H9 (cell line): ENCODE measurements at regions not wholly inside any gene's neighbourhood (a gene's known extent, or its start where the extent isn't known, plus 50 kb on each side); places are given as distances from the start of the nearest gene placed in this dataset.

Source experiments
- DNase-seq: peaks from one replicate; pipeline ENCODE4 v3.0.0-alpha.2; 2017
- H2AFZ ChIP-seq: one replicate; pipeline ENCODE4 v1.6.1; 2013; ENCODE audit warnings: mild to moderate bottlenecking, low read length, control low read depth, moderate library complexity
- H2AK5ac ChIP-seq: 2 replicates; pipeline ENCODE4 v1.6.1; 2013; ENCODE audit warnings: low read length, control low read depth, mixed read lengths; ENCODE audit not compliant: insufficient read length
- H2BK120ac ChIP-seq: one replicate; pipeline ENCODE4 v1.6.1; 2013; ENCODE audit warnings: low read depth, mild to moderate bottlenecking, low read length, control low read depth, inconsistent platforms; ENCODE audit not compliant: poor library complexity, severe bottlenecking
- H2BK12ac ChIP-seq: 2 replicates; pipeline ENCODE4 v1.6.1; 2013; ENCODE audit warnings: low read length, control low read depth, mixed read lengths, low read depth; ENCODE audit not compliant: insufficient read length
- H2BK15ac ChIP-seq: 2 replicates; pipeline ENCODE4 v1.6.1; 2013; ENCODE audit warnings: low read depth, low read length, control low read depth
- H2BK20ac ChIP-seq: one replicate; pipeline ENCODE4 v1.6.1; 2013; ENCODE audit warnings: low read depth, mild to moderate bottlenecking, low read length, control low read depth, inconsistent platforms; ENCODE audit not compliant: poor library complexity, severe bottlenecking
- H2BK5ac ChIP-seq: 2 replicates; pipeline ENCODE4 v1.6.1; 2013; ENCODE audit warnings: low read length, control low read depth, mixed read lengths; ENCODE audit not compliant: insufficient read length
- H3K14ac ChIP-seq: 2 replicates; pipeline ENCODE4 v1.6.1; 2013; ENCODE audit warnings: low read length, control low read depth; ENCODE audit not compliant: insufficient read depth
- H3K18ac ChIP-seq: 2 replicates; pipeline ENCODE4 v1.6.1; 2013; ENCODE audit warnings: low read depth, mild to moderate bottlenecking, mixed read lengths, low read length, control low read depth; ENCODE audit not compliant: insufficient read length
- H3K23ac ChIP-seq: 2 replicates; pipeline ENCODE4 v1.6.1; 2013; ENCODE audit warnings: low read length, control low read depth, mixed read lengths, low read depth; ENCODE audit not compliant: insufficient read length
- H3K23me2 ChIP-seq: 2 replicates; pipeline ENCODE4 v1.6.1; 2013; ENCODE audit warnings: low read depth, mild to moderate bottlenecking, mixed read lengths, low read length, control low read depth; ENCODE audit not compliant: insufficient read length, poor library complexity, severe bottlenecking
- H3K27ac ChIP-seq: 2 replicates; pipeline ENCODE4 v1.5.1; 2013; ENCODE audit warnings: low read length, control low read depth, mixed read lengths, low read depth; ENCODE audit not compliant: insufficient read length
- H3K27me3 ChIP-seq: 2 replicates; pipeline ENCODE4 v1.6.1; 2013; ENCODE audit warnings: low read length, control low read depth, inconsistent platforms; ENCODE audit not compliant: insufficient read depth
- H3K4ac ChIP-seq: 2 replicates; pipeline ENCODE4 v1.6.1; 2013; ENCODE audit warnings: low read depth, mild to moderate bottlenecking, control low read depth, inconsistent platforms, low read length, moderate library complexity
- H3K4me1 ChIP-seq: 2 replicates; pipeline ENCODE4 v1.6.1; 2013; ENCODE audit warnings: low read length, control low read depth, inconsistent platforms; ENCODE audit not compliant: insufficient read depth
- H3K4me2 ChIP-seq: 2 replicates; pipeline ENCODE4 v1.6.1; 2013; ENCODE audit warnings: low read length, control low read depth, mixed read lengths; ENCODE audit not compliant: insufficient read length, insufficient read depth
- H3K56ac ChIP-seq: 2 replicates; pipeline ENCODE4 v1.6.1; 2013; ENCODE audit warnings: low read depth, mild to moderate bottlenecking, mixed read lengths, low read length, control low read depth; ENCODE audit not compliant: insufficient read length
- H3K79me1 ChIP-seq: 2 replicates; pipeline ENCODE4 v1.6.1; 2013; ENCODE audit warnings: low read depth, mild to moderate bottlenecking, moderate library complexity, low read length, control low read depth, inconsistent platforms; ENCODE audit not compliant: insufficient read depth, poor library complexity, severe bottlenecking
- H3K79me2 ChIP-seq: 2 replicates; pipeline ENCODE4 v1.6.1; 2013; ENCODE audit warnings: low read length, control low read depth, inconsistent platforms; ENCODE audit not compliant: insufficient read depth
- H3K9ac ChIP-seq: 2 replicates; pipeline ENCODE4 v1.6.1; 2013; ENCODE audit warnings: low read length, control low read depth, mixed read lengths; ENCODE audit not compliant: insufficient read length; ENCODE audit errors: extremely low read depth
- H3K9me3 ChIP-seq: one replicate; pipeline ENCODE4 v1.6.1; 2013; ENCODE audit warnings: low read depth, low read length, inconsistent platforms; ENCODE audit not compliant: control insufficient read depth
- H3T11ph ChIP-seq: one replicate; pipeline ENCODE4 v1.6.1; 2013; ENCODE audit warnings: mild to moderate bottlenecking, low read length, control low read depth, inconsistent platforms
- H4K20me1 ChIP-seq: one replicate; pipeline ENCODE4 v1.6.1; 2013; ENCODE audit not compliant: control insufficient read depth, insufficient read length, insufficient read depth
- H4K5ac ChIP-seq: 2 replicates; pipeline ENCODE4 v1.6.1; 2013; ENCODE audit warnings: low read depth, mild to moderate bottlenecking, mixed read lengths, low read length, control low read depth; ENCODE audit not compliant: insufficient read length
- H4K8ac ChIP-seq: replicated peaks from 2 replicates; pipeline ENCODE4 v1.6.1; 2013; ENCODE audit warnings: low read length, control low read depth, mixed read lengths, low read depth; ENCODE audit not compliant: insufficient read length
- H4K91ac ChIP-seq: 2 replicates; pipeline ENCODE4 v1.6.1; 2013; ENCODE audit warnings: low read depth, mild to moderate bottlenecking, moderate library complexity, mixed read lengths, low read length, control low read depth; ENCODE audit not compliant: insufficient read length
- H3K27ac Mint-ChIP-seq, 3 experiments: 2 replicates in 2 of 3; 3 replicates in 1 of 3; pipeline ENCODE4 v1.8.0; 2020 to 2021; ENCODE audit warnings: mixed read lengths in 3 of 3, mild to moderate bottlenecking in 1 of 3, moderate library complexity in 1 of 3
- H3K27me3 Mint-ChIP-seq: 2 replicates; pipeline ENCODE4 v1.8.0; 2021; ENCODE audit warnings: low read depth, mild to moderate bottlenecking, moderate library complexity, mixed read lengths
- H3K36me3 Mint-ChIP-seq, 3 experiments: 2 replicates in 2 of 3; 3 replicates in 1 of 3; pipeline ENCODE4 v1.8.0; 2020 to 2021; ENCODE audit warnings: low read depth in 3 of 3, mixed read lengths in 3 of 3; ENCODE audit not compliant: insufficient read depth in 1 of 3
- H3K4me1 Mint-ChIP-seq, 2 experiments: 2 replicates each; pipeline ENCODE4 v1.8.0; 2020; ENCODE audit warnings: mixed read lengths in 2 of 2
- H3K4me3 Mint-ChIP-seq, 2 experiments: 2 replicates in 1 of 2; 3 replicates in 1 of 2; pipeline ENCODE4 v1.8.0; 2020 to 2021; ENCODE audit warnings: mild to moderate bottlenecking in 2 of 2, mixed read lengths in 2 of 2, moderate library complexity in 1 of 2
- H3K9me3 Mint-ChIP-seq, 2 experiments: 2 replicates in 1 of 2; 3 replicates in 1 of 2; pipeline ENCODE4 v1.8.0; 2020; ENCODE audit warnings: mild to moderate bottlenecking in 2 of 2, mixed read lengths in 2 of 2, moderate library complexity in 1 of 2
- CTCF ChIP-seq: fragments of 200-600 bp; sonication (generic); conservative IDR thresholded peaks from 3 replicates; pipeline ENCODE4 v1.8.0; 2021; ENCODE audit warnings: antibody characterized with exemption, mild to moderate bottlenecking
- WGBS: extraction: QIAGEN DNeasy Blood & Tissue Kit; methylation state at CpG from one replicate; pipeline ENCODE4 v1.1.7; 2013; ENCODE audit warnings: missing lambda C conversion rate, low lambda C conversion rate, mixed read lengths; ENCODE audit not compliant: insufficient read length; ENCODE audit errors: extremely low coverage; 5-methylcytosine and 5-hydroxymethylcytosine counted together

- Histone ChIP-seq H3K23ac (no peak overlapping the region), H3T11ph (no peak overlapping the region), H4K20me1 (no peaks in the 10 kb centered on the region), H4K8ac (no peak overlapping the region), H3K56ac (no peak overlapping the region), H2BK120ac (no peak overlapping the region), H2AK5ac (no peak overlapping the region), H2BK5ac (no peak overlapping the region), H3K4me1 (no peaks in the 10 kb centered on the region), H3K79me1 (no peaks in the 10 kb centered on the region), H3K18ac (no peak overlapping the region), H4K91ac (no peak overlapping the region), H2BK12ac (no peak overlapping the region), H3K27me3 (no peaks in the 10 kb centered on the region), H2BK20ac (no peak overlapping the region), H3K27ac (no peak overlapping the region), H3K23me2 (no peaks in the 10 kb centered on the region), H2BK15ac (no peak overlapping the region), H3K14ac (no peak overlapping the region), H3K4ac (no peak overlapping the region), H3K79me2 (no peaks in the 10 kb centered on the region), H4K5ac (no peak overlapping the region), H2AFZ (no peak overlapping the region), H3K9me3 (no peaks in the 10 kb centered on the region), H3K9ac (no peak overlapping the region), H3K4me2 (no peak overlapping the region)
- Mint-ChIP-seq H3K36me3 (no peaks in the 10 kb centered on the region), H3K4me1 (no peaks in the 10 kb centered on the region), H3K4me3 (no peak overlapping the region), H3K9me3 (no peaks in the 10 kb centered on the region), H3K27me3 (no peaks in the 10 kb centered on the region), H3K27ac (no peak overlapping the region; a peak in 1 of 7 replicates)
- TF ChIP-seq CTCF = peak; percentile 74
- DNase-seq = peak; percentile 63
- WGBS = no CpG with 5 or more reads among the region's 4 CpGs
Measured at GRCh38 chr14:26730929-26731618, 133.2 kb upstream of the NOVA1 start.
